Upper lobe of left lung (tissue), 6 donors: ENCODE measurements at regions not wholly inside any gene's neighbourhood (a gene's known extent, or its start where the extent isn't known, plus 50 kb on each side); places are given as distances from the start of the nearest gene placed in this dataset.

Experiments
- ATAC-seq, 2 donors: fragments of 200-7000 bp; cut with Tn5 transposase; one replicate each; pipeline ENCODE4 v1.9.1; 2022; ENCODE audit warnings: mild to moderate bottlenecking in 2 of 2, moderate library complexity in 2 of 2; ENCODE audit not compliant: low FRiP score in 2 of 2
- DNase-seq, 2 donors: peaks; one replicate each; pipeline ENCODE4 v3.0.0-alpha.2; 2019 to 2020
- H3K27ac ChIP-seq, 4 donors: fragments of 200-600 bp; sonication (generic); one replicate each; pipeline ENCODE4 v1.5.1; 2016 to 2019
- H3K27me3 ChIP-seq, 4 donors: fragments of 200-600 bp; sonication (generic); one replicate each; pipeline ENCODE4 v1.5.1; 2017 to 2019
- H3K36me3 ChIP-seq, 4 donors: fragments of 200-600 bp; sonication (generic); one replicate each; pipeline ENCODE4 v1.5.1; 2016 to 2019
- H3K4me1 ChIP-seq, 4 donors: fragments of 200-600 bp; sonication (generic); one replicate each; pipeline ENCODE4 v1.5.1; 2018 to 2019
- H3K4me3 ChIP-seq, 4 donors: fragments of 200-600 bp; sonication (generic); one replicate each; pipeline ENCODE4 v1.5.1; 2017 to 2019; ENCODE audit warnings: mild to moderate bottlenecking in 2 of 4, moderate library complexity in 1 of 4
- H3K9me3 ChIP-seq, 4 donors: fragments of 200-600 bp; sonication (generic); one replicate each; pipeline ENCODE4 v1.5.1; 2018 to 2019
- EP300 ChIP-seq, 4 donors: sonication (generic); formaldehyde crosslinking; IDR thresholded peaks; one replicate each; pipeline ENCODE4 v1.5.1; 2017; ENCODE audit warnings: antibody characterized with exemption in 4 of 4, control low read depth in 2 of 4
- POLR2A ChIP-seq, 4 donors: fragments of 450-650 bp; IDR thresholded peaks; one replicate each; pipeline ENCODE4 v1.5.1; 2016 to 2017; ENCODE audit warnings: antibody characterized with exemption in 4 of 4, mild to moderate bottlenecking in 2 of 4
- POLR2AphosphoS5 ChIP-seq, 2 donors: sonication (generic); formaldehyde crosslinking; IDR thresholded peaks; one replicate each; pipeline ENCODE4 v1.5.1; 2017; ENCODE audit warnings: antibody characterized with exemption in 2 of 2
- WGBS, 2 donors: methylation state at CpG; one replicate each; pipeline ENCODE4 v1.1.5; 2017 to 2018; 5-methylcytosine and 5-hydroxymethylcytosine counted together
- TF ChIP-seq, protein P1 (sequence below), 6 experiments: fragments of 450-650 bp in 4 of 6; fragments of 200-600 bp in 2 of 6; sonication (generic) in 2 of 6; IDR thresholded peaks; one replicate each; pipeline ENCODE4 v1.5.1; 2016 to 2019; ENCODE audit warnings: antibody characterized with exemption in 6 of 6
- donor health status: DM: no; HTN: no; CAD: no; lungs with moderate emphysema.
- donor health status: DM: no; HTN: yes; CAD: no; lungs with severe emphysema.

DNA sequence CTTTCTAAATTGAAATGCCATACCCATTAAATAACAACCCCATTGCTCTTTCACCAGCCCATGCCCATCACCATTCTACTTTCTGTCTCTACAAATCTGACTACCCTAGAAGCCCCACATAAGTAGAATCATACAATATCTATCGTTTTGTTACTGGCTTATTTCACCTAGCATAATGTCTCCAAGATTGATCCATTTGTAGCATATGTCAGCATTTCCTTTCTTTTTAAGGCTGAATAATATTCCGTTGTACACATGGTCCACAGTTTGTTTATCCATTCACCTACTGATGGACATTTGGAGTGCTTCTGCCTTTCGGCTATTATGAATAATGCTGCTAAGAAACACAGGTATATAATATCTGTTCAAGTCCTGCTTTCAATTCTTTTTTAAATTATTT is 393.1 kb upstream of the SOX9 start:
- Histone ChIP-seq H3K27ac (no peak overlapping the region), H3K4me1 (no peaks in the 10 kb centered on the region), H3K4me3 (no peak overlapping the region), H3K27me3 (no peaks in the 10 kb centered on the region), H3K36me3 (no peaks in the 10 kb centered on the region), H3K9me3 (no peaks in the 10 kb centered on the region)
- DNase-seq (no peak), ATAC-seq (no peak)
- TF ChIP-seq, protein P1, sequence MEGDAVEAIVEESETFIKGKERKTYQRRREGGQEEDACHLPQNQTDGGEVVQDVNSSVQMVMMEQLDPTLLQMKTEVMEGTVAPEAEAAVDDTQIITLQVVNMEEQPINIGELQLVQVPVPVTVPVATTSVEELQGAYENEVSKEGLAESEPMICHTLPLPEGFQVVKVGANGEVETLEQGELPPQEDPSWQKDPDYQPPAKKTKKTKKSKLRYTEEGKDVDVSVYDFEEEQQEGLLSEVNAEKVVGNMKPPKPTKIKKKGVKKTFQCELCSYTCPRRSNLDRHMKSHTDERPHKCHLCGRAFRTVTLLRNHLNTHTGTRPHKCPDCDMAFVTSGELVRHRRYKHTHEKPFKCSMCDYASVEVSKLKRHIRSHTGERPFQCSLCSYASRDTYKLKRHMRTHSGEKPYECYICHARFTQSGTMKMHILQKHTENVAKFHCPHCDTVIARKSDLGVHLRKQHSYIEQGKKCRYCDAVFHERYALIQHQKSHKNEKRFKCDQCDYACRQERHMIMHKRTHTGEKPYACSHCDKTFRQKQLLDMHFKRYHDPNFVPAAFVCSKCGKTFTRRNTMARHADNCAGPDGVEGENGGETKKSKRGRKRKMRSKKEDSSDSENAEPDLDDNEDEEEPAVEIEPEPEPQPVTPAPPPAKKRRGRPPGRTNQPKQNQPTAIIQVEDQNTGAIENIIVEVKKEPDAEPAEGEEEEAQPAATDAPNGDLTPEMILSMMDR (IDR thresholded peaks at IDR 0.05): no peak
- TF ChIP-seq POLR2AphosphoS5 (IDR thresholded peaks at IDR 0.05) (no peak), POLR2A (IDR thresholded peaks at IDR 0.05) (no peak), EP300 (IDR thresholded peaks at IDR 0.05) (no peak)
- 94 to 97% methylated on average over 3 of the region's 3 CpGs for WGBS, 2 donors

DNA sequence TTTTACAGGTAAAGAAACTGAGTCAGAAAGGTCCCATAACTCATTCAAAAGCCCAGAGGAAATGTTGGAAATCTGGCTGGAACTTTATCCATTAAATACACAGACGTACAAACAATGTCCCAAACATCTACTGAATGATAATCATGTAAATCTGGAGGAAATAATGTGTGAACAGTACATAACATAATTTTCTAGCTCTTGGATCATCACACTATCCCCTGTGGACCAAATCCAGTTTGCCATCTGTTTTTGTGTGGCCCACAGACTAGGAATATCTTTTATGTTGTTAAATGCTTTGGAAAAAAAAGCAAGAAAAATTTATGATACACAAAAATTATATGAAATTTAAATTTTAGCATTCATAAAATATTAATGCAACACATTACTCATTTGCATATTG is 389.9 kb upstream of the SOX9 start:
- Histone ChIP-seq H3K27me3 (no peaks in the 10 kb centered on the region), H3K4me1 (no peaks in the 10 kb centered on the region), H3K4me3 (no peak overlapping the region), H3K27ac (no peak overlapping the region), H3K36me3 (no peaks in the 10 kb centered on the region), H3K9me3 (no peaks in the 10 kb centered on the region)
- 68 to 72% methylated on average over 1 of the region's 1 CpG for WGBS, 2 donors
- TF ChIP-seq, protein P1 (IDR thresholded peaks at IDR 0.05): no peak
- TF ChIP-seq POLR2A (IDR thresholded peaks at IDR 0.05): no peak
- TF ChIP-seq EP300 (IDR thresholded peaks at IDR 0.05): no peak
- no peak for TF ChIP-seq POLR2AphosphoS5 (IDR thresholded peaks at IDR 0.05)
- DNase-seq (no peak), ATAC-seq (no peak)

DNA sequence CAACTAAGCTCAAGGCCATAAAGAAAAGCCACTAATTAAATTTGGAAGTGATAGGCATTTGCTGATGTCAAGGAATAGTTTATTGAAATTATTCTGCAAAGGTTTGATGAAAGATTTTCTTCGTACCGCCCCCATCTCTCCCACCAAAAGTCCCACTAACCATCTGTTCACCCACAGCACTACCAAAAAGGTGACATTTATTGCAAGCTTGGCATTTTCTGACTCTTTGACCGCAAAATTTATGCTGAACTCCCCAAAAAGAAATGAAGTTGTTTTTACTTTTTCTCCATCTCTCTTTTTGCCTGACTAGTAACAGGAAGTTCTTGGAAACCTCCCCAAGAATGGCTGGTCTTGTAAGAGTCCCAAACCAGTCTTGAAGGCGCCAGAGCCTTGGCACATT is 384.9 kb upstream of the SOX9 start:
- H3K27ac ChIP-seq: no peak overlapping the region
- no peaks in the 10 kb centered on the region for H3K36me3 ChIP-seq
- TF ChIP-seq POLR2A (IDR thresholded peaks at IDR 0.05) (no peak), EP300 (IDR thresholded peaks at IDR 0.05) (no peak), POLR2AphosphoS5 (IDR thresholded peaks at IDR 0.05) (no peak)
- TF ChIP-seq, protein P1 (IDR thresholded peaks at IDR 0.05): no peak
- 87 to 92% methylated on average over 4 of the region's 4 CpGs for WGBS, 2 donors
- ATAC-seq (no peak), DNase-seq (no peak)
- no peaks in the 10 kb centered on the region for H3K4me1 ChIP-seq
- no peaks in the 10 kb centered on the region for H3K9me3 ChIP-seq
- H3K4me3 ChIP-seq: no peak overlapping the region
- no peaks in the 10 kb centered on the region for H3K27me3 ChIP-seq

DNA sequence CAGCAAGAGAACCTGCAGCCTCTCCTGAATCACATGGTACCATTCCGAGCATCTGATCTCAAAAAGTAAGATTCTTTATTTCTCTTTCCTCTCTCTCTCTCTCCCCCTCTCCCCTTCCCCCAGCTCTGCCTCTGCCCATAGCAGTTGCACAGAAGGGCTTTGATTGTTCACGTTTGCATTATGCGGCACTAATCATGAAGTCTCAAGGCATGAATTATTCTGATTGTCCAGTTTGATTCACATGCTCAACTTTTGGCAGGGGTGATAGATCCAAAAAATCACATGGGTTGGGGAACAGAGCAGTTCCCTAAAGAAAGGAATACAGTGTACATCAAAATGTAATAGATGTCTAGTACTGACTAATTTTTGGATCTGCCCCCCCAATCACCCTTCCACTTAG is 380.0 kb upstream of the SOX9 start:
- Histone ChIP-seq H3K27ac (no peak overlapping the region), H3K4me3 (no peak overlapping the region), H3K9me3 (no peaks in the 10 kb centered on the region), H3K27me3 (no peaks in the 10 kb centered on the region), H3K4me1 (no peaks in the 10 kb centered on the region), H3K36me3 (no peaks in the 10 kb centered on the region)
- TF ChIP-seq POLR2A (IDR thresholded peaks at IDR 0.05): no peak
- no peak for TF ChIP-seq POLR2AphosphoS5 (IDR thresholded peaks at IDR 0.05)
- TF ChIP-seq, protein P1 (IDR thresholded peaks at IDR 0.05): no peak
- no peak for TF ChIP-seq EP300 (IDR thresholded peaks at IDR 0.05)
- ATAC-seq: no peak
- no peak for DNase-seq
- WGBS, 2 donors: 85 to 88% methylated on average over 3 of the region's 3 CpGs

DNA sequence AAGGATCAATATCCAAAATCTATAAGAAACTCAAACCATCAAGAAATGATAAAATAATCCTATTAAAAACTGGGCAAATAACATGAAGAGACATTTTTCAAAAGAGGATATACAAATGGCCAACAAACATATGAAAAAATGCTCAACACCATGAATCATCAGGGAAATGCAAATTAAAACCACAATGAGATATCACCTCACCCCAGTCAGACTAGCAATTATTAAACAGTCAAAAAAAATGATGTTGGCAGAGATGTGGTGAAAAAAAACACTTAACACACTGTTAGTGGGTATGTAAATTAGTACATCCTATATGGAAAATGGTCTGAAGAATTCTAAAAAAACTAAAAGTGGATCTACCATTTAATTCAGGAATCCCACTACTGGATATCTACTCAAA is 379.0 kb upstream of the SOX9 start:
- no peak for DNase-seq
- no peaks in the 10 kb centered on the region for H3K27me3 ChIP-seq
- H3K4me1 ChIP-seq: no peaks in the 10 kb centered on the region
- no peak overlapping the region for H3K27ac ChIP-seq
- no peaks in the 10 kb centered on the region for H3K9me3 ChIP-seq
- TF ChIP-seq EP300 (IDR thresholded peaks at IDR 0.05) (no peak), POLR2AphosphoS5 (IDR thresholded peaks at IDR 0.05) (no peak), POLR2A (IDR thresholded peaks at IDR 0.05) (no peak)
- TF ChIP-seq, protein P1 (IDR thresholded peaks at IDR 0.05): no peak
- H3K36me3 ChIP-seq: no peaks in the 10 kb centered on the region
- no peak overlapping the region for H3K4me3 ChIP-seq
- no peak for ATAC-seq
